HG03469 (cell line): ENCODE measurements at regions not wholly inside any gene's neighbourhood (a gene's known extent, or its start where the extent isn't known, plus 50 kb on each side); places are given as distances from the start of the nearest gene placed in this dataset.

Experiments used
- ATAC-seq: cut with Tn5 transposase; IDR thresholded peaks from one replicate; pipeline ENCODE4 v1.9.1; 2021; ENCODE audit warnings: mild to moderate bottlenecking, moderate library complexity, moderate number of reproducible peaks; ENCODE audit not compliant: unreplicated experiment

- no peak for ATAC-seq
Measured at GRCh38 chr2:47620770-47621437, 50.1 kb upstream of the KCNK12 start.
